NK-92 (cell line): ENCODE measurements at regions not wholly inside any gene's neighbourhood (a gene's known extent, or its start where the extent isn't known, plus 50 kb on each side); places are given as distances from the start of the nearest gene placed in this dataset.

Source experiments
- DNase-seq: peaks from one replicate; lab custom pipeline; 2025; ENCODE audit not compliant: unreplicated experiment; lab: John Stamatoyannopoulos, UW

DNA sequence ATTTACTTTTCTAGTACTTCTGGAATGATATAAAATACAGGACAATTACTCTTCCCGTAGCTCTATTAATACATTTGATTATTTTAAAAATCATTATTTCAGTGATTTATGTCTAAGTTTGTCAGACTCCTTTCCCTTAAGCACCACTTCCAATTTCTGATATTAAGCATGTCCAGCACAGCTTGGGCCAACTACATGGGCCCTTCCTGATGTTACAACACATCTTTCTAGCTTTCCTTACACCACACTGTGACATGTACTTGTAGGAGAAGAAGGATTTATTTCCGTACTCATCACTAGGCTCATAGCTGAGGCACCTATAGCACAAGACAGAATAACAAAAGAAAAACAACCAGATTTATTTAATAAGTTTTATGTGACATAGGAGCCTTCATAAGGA lies 134.8 kb upstream of the HNRNPA3 start:
- DNase-seq, result no peak

DNA sequence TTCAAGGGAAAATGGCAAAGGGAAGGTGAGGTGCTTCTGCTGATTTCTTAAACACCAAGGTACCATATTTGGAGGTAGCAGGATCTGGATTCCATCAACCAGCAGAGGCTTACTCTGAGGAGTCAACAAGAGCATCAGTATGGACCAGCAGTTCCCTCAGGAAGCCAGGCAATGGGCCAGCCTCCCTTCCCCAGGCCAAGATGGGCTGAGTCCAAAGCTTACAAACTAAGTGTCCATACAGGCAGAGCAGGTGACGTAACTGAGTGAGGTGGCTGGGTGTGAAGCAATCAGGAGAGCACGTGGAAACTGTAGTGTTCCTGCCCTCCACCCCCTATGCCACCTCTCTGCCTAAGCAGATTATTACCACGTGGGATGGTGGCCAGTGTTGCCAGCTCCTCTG lies 134.2 kb upstream of the HNRNPA3 start:
- DNase-seq, result no peak

DNA sequence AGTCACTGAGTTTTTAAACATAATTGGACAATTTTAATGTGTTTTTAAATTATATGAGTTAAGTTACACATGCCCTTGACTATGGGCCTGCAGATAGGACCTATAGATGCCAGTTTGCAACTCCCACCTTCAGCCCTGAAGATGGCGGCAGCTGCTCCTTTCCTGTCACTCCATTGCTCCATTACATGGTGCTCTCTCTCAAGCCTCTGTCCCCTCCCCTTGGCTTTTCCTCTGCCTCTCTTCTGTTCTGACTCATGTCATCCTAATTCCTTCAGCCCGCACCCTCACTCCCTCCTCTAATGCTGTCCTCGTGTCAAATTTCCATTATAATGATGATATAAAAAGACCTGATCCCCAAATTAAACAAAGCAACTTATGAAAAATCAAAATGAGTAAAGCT lies 133.7 kb upstream of the HNRNPA3 start:
- DNase-seq, result no peak

DNA sequence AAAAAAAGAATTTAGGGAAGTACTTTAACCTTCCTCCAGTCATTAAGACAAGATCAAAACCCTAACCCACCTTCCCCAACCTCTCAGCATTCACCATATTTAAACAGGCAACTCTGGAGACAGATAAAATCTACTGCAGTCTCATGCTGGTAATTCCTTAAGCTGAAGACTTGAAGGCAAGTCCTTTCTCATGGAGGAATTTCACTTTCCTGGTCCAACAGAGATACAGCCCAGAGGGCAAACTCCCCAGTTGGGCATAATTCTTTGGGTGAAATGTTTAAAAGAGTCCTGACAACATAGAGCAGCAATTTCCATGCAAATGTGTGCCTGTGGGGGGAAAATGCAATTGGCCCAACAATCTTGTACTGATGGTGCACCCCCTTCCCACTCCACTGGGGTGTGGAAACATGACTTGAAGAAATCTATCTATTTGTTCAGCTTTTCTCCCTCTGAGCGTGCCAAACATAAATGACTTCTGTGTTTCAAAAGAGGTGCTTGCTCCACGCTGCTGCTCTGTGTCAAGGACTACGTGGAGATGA lies 131.8 kb upstream of the HNRNPA3 start:
- DNase-seq, result no peak

DNA sequence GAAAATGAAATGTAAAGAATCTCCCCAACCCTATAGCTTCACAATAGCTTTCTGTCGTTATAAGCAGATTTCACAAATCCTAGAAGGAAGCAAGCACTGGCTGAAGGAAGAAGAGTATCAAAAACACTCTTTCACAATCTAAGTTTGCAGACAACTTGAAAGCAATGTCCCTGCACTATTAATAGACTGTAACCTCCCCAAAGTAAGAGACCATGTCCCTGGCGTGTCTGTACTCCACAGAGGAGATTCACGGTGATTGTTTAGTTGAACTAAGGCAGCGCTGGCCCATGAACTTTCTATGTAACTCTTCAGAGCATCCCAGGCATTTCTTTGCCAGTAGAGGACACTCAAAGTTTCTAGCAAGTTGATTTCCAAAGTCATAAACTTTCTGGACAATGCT lies 128.0 kb upstream of the HNRNPA3 start:
- DNase-seq, result no peak

DNA sequence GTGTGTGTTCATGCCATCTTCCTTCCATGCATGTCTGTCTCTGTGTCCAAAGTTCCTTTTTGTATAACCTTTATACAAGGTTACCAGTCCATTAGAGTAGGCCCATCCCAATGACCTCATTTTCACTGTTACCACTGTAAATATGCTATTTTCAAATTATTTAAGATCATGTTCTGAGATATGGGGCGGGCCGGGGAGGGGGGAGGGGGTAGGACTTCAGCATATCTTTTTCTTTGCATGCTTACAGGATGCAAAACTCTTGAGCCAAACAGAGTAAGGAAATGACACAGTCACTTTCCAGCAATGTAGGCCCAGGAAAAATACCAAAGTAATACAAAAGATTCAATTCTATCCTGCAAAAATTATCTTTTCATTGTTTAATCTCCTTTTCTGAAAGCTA lies 124.1 kb upstream of the HNRNPA3 start:
- DNase-seq, result no peak

DNA sequence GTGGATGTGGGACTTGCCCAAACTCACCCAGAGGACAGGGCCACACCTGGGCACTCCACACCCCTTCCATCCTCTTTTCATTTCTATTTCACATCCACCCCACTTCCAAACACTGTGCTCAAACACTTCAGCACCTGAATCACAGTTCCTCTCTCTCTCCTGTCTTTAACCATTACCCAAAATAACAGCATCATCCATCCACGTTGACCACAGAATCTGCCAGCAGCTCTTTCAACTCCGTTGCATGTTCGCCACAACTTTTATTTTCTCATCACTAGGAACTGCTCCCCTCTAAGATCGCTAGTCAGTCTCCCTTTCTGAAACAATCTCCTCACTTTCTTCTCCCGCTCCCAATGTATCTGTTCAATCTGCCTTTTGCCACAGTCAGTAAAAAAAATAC lies 121.6 kb upstream of the HNRNPA3 start:
- no peak for DNase-seq

DNA sequence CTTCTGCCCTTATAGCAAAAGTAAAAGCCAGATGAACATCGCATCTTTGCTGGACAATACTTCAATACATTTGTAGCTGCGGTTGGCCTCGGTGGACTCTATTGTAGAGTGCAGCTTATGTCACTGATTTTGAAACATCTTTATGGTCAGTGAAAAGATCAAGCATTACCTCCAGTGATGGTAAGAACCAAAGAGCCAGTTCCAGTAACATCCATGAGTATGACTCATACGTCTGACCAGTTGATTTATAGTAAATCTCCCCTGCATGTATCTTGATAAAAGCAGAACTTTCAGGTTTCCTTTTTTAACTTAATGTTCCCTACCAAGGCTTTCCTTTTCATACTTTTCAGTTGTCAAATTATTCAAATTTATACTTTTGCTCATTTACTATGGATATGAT lies 119.2 kb upstream of the HNRNPA3 start:
- DNase-seq, result no peak

DNA sequence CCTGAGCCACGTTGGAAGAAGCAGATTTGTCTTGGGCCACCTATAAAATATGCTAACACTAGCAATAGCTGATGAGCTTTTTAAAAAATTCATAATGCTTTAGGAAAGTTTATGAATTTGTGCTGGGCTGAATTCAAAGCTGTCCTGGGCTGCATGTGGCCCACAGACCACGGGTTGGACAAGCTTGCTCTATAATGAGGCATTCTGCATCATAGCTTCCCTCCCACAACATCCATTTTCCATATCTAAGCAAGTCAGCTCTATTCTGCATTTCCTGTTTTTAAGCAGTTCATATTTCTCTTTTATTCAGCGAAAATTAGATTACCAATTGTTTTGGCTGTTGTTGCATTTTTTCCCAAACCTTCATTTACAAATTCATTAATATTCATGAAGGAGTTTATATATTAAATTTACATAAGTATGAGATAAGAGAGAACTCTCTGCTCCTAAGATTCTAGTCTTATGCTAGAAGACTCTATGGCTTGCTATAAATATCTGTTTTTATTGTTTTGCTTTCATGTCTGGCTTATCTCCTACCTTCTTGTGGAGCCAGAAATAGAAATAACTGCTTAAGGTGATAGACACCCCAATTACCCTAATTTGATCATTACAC lies 114.5 kb upstream of the HNRNPA3 start:
- no peak for DNase-seq

DNA sequence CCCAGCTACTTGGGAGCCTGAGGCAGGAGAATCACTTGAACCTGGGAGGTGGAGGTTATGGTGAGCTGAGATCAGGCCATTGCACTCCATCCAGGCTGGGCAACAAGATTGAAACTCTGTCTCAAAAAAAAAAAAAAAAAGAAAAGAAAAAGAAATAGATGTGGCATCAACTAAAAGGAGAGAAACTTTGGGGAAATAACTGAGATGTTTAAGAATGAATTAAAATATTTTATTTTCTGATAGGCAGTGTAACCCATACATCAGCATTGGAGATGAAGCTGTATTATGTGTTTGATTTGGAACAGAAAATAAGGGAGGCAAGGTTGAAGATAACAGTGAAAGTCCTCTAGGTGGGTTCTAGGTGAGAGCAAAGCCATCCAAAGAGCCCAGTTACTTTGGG lies 110.7 kb upstream of the HNRNPA3 start:
- DNase-seq, result no peak

DNA sequence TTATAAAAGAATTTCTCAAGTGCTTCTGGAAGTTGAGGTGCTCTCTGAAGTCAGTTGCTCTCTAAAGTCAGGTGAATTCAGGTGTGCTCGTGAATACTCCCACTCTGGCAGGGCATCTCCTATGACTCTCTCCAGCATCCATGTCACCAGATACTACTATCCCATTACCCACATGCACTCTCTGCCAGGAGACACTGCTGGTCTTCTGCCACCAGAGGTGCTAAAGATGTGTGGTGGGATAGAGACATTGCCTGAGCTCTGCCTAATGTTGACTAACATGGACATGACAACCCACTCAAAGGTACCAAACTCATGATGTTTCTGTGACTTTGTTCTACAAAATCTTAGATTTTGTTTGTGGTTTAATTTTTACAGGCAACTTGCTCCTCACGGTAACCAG lies 106.4 kb upstream of the HNRNPA3 start:
- DNase-seq, result no peak

DNA sequence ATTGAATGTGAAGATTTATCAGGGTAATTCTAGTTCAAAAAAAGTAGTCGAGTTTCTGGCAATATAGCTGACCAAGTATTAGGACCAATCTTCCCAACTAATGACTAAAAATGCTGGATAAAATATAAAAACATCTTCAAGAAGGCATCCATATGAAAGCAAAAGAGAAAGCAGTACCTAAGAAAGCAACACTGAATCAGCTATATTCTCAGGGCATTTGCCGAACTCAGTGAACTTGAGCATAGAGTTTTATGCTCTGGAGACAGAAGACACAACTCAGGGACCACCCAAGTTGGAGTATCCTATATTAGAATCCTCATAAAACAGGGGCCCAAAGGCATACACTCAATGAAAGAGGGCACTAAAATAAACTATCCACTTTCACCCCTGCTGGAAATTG lies 103.7 kb upstream of the HNRNPA3 start:
- no peak for DNase-seq

DNA sequence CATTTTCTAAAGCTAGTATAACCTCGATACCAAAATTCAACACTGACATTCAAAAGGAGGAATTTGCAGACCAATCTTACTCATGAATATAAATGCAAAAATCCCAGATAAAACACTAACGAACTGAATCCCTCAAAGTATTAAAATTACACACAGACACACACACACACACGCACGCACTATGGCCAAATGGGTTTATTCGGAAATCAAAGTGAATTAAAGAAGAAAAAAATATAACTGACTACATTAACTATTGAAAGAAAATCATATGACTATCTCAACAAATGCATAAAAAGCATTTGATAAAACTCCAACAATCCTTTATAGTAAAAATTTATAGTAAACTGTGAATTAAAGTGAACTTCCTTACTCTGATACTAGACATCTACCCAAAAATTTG lies 97.9 kb upstream of the HNRNPA3 start:
- DNase-seq, result no peak

DNA sequence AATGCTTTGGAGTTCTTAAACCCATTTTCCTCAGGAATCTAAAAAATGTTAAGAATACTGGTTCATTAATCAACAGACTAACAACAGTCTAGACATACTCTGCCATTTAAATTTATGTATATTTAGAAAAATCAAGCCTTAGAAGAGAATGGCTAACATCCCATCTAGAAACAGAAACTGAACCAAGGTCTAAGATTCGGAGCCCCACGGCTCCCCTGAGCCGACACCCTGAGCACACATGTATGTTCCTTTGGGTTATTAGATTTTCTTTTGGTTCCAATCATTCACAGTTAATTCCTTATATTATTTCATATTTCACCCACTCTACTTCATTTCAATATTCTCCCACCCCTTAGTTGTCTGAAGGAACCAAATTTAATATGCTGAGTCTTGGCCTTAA lies 94.8 kb upstream of the HNRNPA3 start:
- no peak for DNase-seq

DNA sequence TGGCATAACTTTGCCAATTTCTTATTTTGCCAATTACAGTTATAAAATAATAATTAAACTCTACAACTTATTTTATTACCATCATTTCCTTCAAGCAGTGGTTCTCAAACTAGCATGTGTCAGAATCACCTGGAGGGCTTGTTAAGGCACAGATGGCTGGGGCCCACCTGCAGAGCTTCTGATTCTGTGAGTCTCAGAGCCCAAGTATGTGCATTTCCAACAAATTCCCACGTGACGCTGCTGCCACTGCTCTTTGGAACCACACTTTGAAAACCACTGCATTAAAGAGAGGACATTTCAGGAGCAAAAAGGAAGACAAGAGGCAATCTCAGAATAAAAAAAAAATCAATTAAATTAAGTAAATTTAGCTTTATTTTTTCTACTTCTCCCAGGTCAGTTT lies 94.0 kb upstream of the HNRNPA3 start:
- DNase-seq, result no peak

DNA sequence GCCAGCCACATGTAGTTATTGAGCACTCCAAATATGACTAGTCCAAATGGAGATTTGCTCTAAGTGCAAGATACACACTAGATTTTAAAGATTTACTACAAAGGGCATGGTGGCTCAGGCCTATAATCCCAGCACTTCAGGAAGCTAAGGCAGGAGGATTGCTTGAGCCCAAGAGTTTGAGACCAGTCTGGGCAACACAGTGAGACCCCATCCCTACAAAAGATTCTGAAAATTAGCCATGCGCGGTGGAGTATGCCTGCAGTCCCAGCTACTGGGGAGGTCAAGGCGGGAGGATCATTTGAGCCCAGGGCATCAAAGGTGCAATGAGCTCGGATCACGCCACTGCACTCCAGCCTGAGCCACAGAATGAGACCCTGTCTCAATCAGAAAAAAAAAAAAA lies 93.5 kb upstream of the HNRNPA3 start:
- DNase-seq, result no peak

DNA sequence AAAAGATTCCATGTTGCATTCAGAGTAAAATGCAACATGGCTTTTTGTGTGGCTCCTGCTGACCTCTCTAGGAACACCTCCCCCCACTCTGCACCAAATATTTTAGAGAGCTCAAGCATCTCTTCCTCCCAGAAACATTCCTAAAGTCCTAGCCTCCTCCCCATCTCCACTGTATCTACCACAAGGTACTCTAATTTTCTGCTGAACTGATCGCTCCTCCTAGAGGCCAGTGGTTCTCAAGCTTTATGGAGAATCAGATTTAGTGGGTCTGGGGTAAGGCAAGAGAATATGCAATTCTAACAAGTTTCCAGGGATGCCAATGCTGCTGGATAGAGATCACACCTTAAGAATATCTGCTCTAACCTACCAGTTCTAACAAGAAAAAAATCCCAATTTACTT lies 89.5 kb upstream of the HNRNPA3 start:
- DNase-seq, result no peak

DNA sequence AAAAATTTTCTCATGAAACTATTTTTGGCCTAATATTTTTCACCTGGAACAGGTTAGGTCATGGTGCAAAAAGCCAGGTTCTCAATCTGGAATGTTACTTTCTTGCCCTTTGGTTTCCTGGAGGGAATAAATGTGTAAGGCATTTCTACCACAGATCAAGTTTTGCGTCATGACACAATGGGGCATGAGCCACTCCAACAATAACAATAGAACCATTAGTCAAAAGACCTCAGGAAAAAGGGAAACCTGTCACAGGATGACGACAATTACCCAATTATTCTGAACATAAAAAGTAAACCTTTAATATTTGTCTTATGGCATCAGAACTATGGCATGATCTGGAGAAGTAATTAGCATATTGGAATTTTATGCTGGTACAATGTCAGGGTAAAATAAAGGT lies 88.2 kb upstream of the HNRNPA3 start:
- DNase-seq, result no peak

DNA sequence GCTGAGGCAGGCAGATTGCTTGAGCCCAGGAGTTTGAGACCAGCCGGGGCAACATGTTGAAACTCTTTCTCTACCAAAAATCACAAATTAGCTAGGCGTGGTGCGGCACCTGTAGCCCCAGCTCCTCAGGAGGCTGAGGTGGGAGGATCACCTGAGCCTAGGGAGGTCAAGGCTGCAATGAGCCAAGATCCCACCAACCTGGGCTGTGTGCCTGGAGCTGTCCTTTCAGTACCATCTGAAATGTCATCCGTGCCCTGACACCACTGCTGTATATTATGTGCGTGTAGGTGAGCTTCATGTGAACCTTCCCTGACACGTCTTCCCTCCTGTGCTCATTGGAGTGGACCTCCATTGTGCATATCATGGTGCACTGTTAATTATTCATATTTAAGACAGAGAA lies 84.8 kb upstream of the HNRNPA3 start:
- no peak for DNase-seq

DNA sequence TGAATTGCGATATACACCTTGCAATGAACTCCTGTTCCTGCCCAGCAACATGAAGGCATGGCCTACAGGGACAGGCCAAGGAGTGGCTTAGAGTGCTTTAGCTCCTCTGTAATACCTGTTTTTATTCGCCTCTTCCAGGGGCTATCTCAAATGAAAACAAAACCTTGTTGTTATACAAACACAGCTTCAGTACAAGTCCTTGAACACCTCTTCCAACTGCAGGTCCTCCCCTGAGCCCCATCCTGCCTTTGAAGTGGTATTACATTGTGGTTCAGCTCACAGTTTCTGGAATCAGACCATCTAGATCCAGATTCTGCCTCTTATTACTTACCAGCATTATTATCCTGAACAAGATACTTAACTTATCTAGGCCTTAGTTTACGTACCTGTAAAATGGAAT lies 83.0 kb upstream of the HNRNPA3 start:
- DNase-seq, result no peak

DNA sequence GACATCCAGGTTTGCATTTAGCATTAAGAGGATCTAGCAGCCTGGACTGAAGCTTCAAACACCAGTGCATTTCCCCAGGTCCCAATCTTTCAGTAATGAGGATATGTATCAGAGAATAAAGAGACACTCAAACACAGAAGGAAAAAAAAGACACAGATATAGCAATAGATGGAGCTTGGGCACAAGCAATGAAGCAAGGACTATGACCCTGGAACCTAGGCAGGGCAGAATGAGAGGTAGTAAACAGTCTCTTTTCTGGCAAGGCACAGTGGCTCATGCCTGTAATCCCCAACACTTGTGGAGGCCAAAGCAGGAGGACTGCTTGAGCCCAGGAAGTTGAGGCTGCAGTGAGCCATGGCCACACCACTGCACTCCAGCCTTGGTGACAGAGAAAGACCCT lies 80.7 kb upstream of the HNRNPA3 start:
- no peak for DNase-seq

DNA sequence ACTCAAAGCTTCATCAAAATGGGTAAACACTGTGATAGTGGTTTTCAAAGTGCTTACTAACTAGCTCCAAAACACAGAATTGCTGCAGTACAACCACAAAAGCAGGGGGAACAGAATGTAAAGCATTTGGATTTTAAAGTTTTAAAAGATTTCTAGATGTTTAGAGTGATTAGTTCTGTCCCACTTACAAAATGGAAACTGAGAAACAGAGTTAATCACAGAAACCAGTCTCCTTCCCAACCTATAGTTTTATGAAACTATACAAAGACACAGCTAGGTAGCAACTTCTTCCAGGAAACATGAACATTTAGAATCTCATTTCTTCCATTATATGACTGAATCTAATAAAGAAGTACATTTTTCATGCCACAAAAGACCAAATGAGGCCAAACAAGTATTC lies 73.8 kb upstream of the HNRNPA3 start:
- DNase-seq, result no peak

DNA sequence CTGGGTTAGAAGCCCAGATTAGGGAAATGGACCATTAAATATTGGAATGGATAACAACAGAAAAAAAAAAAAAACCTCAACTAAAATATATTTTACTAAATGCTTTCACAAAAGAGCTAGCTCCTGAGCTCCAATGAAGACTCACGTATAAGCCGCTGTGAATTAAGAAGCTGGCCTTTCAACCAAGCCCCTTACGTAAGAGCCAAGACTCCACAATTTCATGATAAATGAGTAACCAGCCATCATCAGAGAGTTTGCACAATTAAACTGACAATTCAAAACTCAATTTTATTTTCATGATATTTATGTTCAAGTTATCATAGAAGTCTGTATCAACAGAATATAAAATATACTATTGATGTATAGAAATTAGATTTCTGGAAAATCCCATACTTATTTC lies 70.7 kb upstream of the HNRNPA3 start:
- no peak for DNase-seq

DNA sequence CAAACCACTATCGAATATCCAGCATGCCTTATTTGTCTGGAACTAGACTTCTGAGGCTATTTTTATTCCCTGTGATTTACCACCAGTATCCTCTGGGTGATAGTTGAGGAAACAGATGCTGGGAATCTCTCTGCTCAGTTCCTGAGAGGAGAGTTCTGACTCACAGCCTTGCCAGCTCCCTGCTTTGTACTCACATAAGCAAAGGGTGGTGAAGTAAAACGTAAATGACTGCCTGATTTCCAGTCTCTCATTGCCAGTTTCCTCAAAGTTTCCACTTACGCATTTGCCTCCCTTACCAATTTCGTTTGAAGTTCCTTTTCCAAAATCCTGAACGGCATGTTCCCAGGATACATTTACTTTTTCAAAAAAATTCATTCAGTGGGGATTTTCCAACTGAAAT lies 69.2 kb upstream of the HNRNPA3 start:
- no peak for DNase-seq
